RWPE1 (cell line): ENCODE measurements at regions not wholly inside any gene's neighbourhood (a gene's known extent, or its start where the extent isn't known, plus 50 kb on each side); places are given as distances from the start of the nearest gene placed in this dataset.

Experiments
- CTCF ChIA-PET: fragments of 350-600 bp; sonication (Branson Sonifier 250); formaldehyde crosslinking; extraction: SDS; loops from one replicate; lab custom pipeline; 2021; lab: Yijun Ruan, JAX
- POLR2A ChIA-PET: fragments of 400-600 bp; formaldehyde crosslinking; extraction: SDS; loops from one replicate; lab custom pipeline; 2020; ENCODE audit warnings: antibody characterized with exemption; ENCODE audit not compliant: low non-redundant PET; lab: Yijun Ruan, JAX
- DNase-seq: peaks from one replicate; pipeline ENCODE4 v3.0.0; 2012; ENCODE audit warnings: low spot score
- H3K27ac ChIP-seq: fragments of 450-650 bp; 2 replicates; pipeline ENCODE4 v1.5.1; 2017
- TF ChIP-seq, protein P1 (sequence below): fragments of 450-650 bp; conservative IDR thresholded peaks from 2 replicates; pipeline ENCODE4 v1.5.1; 2017; ENCODE audit warnings: low read depth, mild to moderate bottlenecking

DNA sequence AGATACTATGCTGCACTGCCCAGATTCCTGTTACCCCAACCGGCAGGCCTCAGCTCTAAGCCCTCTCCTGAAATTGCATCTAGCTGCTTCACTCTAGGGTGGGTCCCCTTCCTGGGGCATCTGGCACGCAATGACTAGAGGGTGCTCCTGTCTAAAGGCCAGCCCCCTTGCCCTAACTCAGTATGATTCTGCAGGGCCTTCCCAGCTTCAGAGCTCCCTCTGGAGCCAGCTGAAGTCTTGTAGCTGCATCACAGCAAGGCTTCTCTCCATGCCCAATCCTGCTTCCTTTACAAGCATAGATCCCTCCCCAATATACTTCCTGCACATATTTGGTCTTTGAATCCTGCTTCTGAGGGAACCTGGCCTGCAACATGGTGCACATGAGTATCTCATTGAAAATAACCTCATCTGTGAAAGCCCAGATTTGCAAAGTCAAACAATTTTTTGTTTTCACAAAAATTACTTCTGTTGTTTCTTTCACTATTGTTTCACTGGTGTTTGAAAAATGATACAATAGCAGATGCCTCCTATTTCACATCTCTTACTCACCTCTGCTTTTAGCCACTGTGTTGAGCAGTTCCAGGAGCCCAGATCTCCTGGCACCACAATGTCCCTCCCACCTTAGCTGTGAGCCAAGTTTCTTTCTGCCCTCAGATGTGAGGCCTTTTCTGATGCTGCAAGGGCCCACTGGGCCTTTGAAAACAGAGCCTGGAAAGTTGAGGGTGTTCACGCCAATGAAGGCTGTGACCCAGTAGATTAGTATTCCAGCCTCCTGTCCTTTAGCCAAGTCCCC lies 169.5 kb upstream of the EGLN3 start:
- CTCF ChIA-PET: no interaction called here
- POLR2A ChIA-PET: no interaction called here
- no peak for DNase-seq
- TF ChIP-seq, protein P1, sequence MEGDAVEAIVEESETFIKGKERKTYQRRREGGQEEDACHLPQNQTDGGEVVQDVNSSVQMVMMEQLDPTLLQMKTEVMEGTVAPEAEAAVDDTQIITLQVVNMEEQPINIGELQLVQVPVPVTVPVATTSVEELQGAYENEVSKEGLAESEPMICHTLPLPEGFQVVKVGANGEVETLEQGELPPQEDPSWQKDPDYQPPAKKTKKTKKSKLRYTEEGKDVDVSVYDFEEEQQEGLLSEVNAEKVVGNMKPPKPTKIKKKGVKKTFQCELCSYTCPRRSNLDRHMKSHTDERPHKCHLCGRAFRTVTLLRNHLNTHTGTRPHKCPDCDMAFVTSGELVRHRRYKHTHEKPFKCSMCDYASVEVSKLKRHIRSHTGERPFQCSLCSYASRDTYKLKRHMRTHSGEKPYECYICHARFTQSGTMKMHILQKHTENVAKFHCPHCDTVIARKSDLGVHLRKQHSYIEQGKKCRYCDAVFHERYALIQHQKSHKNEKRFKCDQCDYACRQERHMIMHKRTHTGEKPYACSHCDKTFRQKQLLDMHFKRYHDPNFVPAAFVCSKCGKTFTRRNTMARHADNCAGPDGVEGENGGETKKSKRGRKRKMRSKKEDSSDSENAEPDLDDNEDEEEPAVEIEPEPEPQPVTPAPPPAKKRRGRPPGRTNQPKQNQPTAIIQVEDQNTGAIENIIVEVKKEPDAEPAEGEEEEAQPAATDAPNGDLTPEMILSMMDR: no peak
- no peak overlapping the region for H3K27ac ChIP-seq

DNA sequence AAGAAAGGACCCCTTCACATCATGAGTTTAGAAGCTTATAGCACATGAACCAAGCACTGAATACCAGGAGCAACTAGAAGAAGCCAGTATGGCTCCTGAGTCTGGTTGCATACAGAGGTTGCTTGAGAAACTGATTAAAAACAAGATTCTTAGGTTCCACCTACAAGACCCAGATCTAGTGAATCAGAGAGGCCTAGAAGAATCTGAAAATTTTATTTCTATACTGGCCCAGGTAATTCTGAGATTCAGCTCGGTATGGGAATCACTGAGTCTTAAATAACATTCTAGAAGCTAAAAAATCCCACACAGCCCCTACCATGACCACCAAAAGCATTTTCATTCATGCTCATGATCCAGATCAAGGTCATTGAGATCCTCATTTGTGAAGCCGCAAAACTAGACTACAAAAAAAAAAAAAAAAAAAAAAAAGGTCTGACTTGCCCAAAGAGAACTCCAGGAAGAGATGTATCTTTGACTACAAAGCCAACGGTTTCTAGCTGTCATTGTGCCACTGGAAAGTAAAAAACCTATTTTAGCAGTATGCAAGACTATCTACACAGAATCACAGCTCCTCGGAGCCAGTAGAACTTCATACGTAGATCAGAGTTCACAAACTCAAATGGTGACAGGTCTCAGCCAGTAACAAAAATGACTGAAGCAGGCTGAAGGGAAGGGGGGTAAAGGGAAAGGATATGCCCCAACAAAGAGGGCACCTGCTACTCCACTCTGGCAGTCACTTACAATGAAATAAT lies 168.4 kb upstream of the EGLN3 start:
- DNase-seq: no peak
- ChIA-PET POLR2A (no interaction called here), CTCF (interaction anchor here (0.6 kb wide), 1 partner anchor 298 kb away, joined by 5 read pairs; no protein-coding TSS in a partner anchor)
- no peak overlapping the region for H3K27ac ChIP-seq
- TF ChIP-seq, protein P1: no peak

DNA sequence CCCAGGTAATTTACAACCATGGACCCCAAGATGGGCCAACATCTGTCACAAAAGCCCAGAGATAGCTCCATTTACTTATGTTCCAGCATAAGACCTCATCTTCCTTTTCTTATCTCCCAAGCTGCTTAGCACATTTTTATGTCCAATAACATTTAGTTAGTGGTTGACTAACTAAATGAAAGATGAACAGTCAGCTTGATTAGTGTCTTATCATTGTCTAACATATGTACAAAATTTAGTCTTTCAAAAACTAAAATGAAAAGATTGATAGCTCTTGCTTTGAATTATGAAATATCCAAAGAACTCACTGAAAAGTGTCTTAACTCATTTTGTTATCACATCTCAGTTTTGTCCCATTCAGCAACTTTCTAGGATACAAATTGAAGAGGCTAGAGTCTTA lies 163.1 kb upstream of the EGLN3 start:
- H3K27ac ChIP-seq: no peak overlapping the region
- TF ChIP-seq, protein P1: no peak
- ChIA-PET POLR2A (no interaction called here), CTCF (no interaction called here)
- DNase-seq: no peak

DNA sequence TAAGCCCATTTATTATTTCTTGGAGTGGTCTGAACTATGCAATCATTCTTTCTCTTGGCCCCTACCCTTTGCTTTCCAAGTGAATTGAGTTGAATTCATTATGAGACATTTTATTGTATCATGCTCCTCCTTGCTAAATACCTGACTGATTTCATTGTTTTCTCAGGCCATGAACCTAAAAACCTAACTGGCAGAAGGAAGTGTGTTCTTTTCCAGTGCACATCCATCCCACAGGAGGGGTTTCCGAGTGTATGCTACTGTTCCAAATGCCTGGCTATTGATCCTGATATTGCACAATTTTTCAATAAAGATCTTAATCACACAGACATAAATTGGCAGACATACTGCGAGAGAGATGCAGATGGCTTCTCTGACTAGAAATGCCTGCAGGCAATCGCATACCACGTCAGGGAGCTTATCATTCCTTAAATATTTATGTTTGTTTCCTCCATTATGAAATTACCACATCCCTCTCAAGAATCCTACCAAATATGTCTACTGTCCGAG lies 162.2 kb upstream of the EGLN3 start:
- no peak overlapping the region for H3K27ac ChIP-seq
- ChIA-PET CTCF (interaction anchor here (0.7 kb wide), 1 partner anchor 35 kb away, joined by 3 read pairs; no protein-coding TSS in a partner anchor), POLR2A (no interaction called here)
- TF ChIP-seq, protein P1: no peak
- peak; percentile 74 for DNase-seq

DNA sequence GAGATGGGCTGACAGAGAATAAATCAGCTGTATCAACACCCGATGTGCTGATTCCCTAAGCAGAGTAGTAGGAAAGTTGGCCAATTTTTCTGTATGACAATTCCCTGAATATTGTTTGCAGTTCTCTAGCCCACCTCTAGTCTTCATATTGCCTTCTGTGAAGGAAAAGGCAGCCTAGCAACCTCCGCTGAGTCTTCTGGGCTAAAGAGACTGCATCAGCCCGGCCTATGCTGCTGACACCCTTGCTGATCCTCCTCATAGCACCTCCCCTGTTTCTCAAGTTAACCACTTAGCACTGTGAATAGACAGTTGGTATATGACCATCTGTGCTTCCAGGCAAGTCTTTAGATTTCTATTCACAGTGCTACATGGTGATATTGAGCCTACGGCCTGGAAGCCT lies 161.1 kb upstream of the EGLN3 start:
- ChIA-PET CTCF (no interaction called here), POLR2A (no interaction called here)
- no peak for DNase-seq
- H3K27ac ChIP-seq: no peak overlapping the region
- TF ChIP-seq, protein P1: no peak

DNA sequence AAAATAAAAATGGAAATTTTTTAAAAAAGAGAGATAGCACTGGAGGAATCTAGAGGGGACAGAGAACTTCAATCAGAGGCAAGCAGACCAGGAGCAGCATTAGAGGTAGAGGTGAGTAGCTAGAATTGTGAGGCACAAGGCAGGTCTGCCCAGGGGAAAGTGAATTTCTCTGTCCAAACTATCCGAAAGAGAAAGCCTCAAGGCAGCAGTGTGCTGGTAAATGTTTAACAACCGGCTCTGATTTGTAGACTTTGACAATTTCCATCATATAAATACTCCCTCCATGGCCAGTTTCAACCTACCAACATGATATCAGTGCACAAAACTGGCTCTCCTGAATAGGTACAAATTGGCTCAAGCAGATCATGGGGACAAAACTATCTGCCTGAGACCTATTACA lies 160.6 kb upstream of the EGLN3 start:
- ChIA-PET POLR2A (no interaction called here), CTCF (no interaction called here)
- DNase-seq: no peak
- TF ChIP-seq, protein P1: no peak
- no peak overlapping the region for H3K27ac ChIP-seq
